ENCODE measurements at regions not wholly inside any gene's neighbourhood (a gene's known extent, or its start where the extent isn't known, plus 50 kb on each side); places are given as distances from the start of the nearest gene placed in this dataset.

DNA sequence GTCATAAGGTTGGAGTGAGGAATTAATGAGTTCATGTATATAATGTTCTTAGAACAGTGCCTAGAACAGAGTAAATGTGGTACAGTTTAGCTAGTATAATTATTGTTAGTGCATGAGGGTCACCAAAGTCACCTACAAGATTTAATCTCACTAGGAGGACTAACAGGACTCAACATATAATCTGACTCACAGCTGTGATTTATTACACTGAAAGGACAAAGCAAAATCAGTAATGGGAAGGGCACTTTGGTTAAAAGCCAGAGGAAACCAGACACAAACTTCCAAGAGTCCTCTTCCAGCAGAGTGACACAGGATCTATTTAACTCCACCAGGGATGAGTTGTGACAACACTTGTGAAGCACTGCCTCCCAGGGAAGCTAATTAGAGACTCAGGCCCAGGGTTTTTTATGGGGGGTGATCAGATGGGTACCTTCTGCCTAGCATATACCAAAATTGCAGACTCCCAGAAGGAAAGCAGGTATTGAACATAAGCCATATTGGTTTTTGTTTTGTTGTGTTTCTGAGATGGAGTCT lies 341.2 kb upstream of the DACH1 start:
- TF ChIP-seq EP300 (IDR thresholded peaks at IDR 0.05) = no peak
- TF ChIP-seq, protein P1, sequence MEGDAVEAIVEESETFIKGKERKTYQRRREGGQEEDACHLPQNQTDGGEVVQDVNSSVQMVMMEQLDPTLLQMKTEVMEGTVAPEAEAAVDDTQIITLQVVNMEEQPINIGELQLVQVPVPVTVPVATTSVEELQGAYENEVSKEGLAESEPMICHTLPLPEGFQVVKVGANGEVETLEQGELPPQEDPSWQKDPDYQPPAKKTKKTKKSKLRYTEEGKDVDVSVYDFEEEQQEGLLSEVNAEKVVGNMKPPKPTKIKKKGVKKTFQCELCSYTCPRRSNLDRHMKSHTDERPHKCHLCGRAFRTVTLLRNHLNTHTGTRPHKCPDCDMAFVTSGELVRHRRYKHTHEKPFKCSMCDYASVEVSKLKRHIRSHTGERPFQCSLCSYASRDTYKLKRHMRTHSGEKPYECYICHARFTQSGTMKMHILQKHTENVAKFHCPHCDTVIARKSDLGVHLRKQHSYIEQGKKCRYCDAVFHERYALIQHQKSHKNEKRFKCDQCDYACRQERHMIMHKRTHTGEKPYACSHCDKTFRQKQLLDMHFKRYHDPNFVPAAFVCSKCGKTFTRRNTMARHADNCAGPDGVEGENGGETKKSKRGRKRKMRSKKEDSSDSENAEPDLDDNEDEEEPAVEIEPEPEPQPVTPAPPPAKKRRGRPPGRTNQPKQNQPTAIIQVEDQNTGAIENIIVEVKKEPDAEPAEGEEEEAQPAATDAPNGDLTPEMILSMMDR (IDR thresholded peaks at IDR 0.05) = no peak

Data from ovary (tissue), 3 donors.